ENCODE measurements at regions not wholly inside any gene's neighbourhood (a gene's known extent, or its start where the extent isn't known, plus 50 kb on each side); places are given as distances from the start of the nearest gene placed in this dataset.

DNA sequence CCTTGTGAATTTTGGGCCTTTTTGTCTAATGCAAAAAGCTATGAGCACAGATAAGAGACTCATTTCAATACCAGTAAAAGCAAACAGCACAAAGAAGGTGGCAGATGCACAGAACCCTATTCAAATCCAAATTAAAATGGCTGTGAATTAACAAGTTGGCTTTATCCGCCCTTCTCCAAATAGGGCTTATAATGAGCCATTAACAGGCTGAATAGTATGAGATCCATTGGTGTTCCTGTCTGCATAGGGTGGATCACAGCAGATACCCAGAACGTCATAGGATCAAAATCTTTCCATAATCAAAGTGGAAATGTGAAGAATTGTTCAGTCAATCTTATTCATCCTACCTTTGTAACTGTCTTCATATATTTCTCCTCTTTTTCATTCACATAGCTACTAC lies 282.4 kb upstream of the UMPS start:
- TF ChIP-seq SUZ12 (IDR thresholded peaks at IDR 0.05; ENCODE audit: extremely low read depth, insufficient read depth, insufficient read length) = no peak
- TF ChIP-seq ZNF274 (IDR thresholded peaks at IDR 0.05; ENCODE audit: low read depth, low read length) = no peak
- no peak for TF ChIP-seq YY1 (IDR thresholded peaks at IDR 0.05; ENCODE audit: insufficient read depth, insufficient read length)
- H3K36me3 ChIP-seq (ENCODE audit: insufficient read depth, insufficient read length, low read length) = no peaks in the 10 kb centered on the region
- H3K27me3 ChIP-seq (ENCODE audit: insufficient read depth, insufficient read length) = no peaks in the 10 kb centered on the region

DNA sequence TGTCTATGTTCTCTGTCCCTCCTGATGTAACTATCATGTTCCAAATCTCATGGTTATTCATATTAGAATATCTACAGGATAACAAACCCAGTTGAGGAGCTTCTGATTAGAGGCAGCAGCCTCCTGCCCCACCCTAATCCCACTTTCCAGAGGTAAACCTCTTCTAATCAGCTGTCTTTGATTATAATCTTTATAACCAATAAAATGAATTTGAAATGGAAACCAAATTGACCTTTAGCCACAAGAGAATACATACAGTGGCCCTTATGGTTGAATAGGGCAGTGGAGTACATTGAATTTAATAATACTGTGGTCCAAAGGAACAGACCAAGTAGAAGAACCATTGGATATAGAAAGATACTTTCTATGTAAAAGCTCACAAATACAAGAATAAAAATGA lies 281.3 kb upstream of the UMPS start:
- no peak for DNase-seq (ENCODE audit: low read depth, low spot score)
- Histone ChIP-seq H3K4me1 (ENCODE audit: insufficient read depth, insufficient read length) (no peaks in the 10 kb centered on the region), H3K9ac (ENCODE audit: insufficient read length, low read depth) (no peak overlapping the region)

More for the DNA sequence above, 282.4 kb upstream of the UMPS start:
- Histone ChIP-seq H3K9me3 (ENCODE audit: insufficient read depth, low read length) (no peaks in the 10 kb centered on the region), H3K4me1 (ENCODE audit: insufficient read depth, insufficient read length) (no peaks in the 10 kb centered on the region), H3K4me3 (ENCODE audit: insufficient read length, low read depth) (no peak overlapping the region), H3K9ac (ENCODE audit: insufficient read length, low read depth) (no peak overlapping the region)
- DNase-seq (ENCODE audit: low read depth, low spot score) = no peak

GRCh38 chr3:124450366-124450765 lies 279.9 kb upstream of the UMPS start:
- Histone ChIP-seq H3K4me1 (ENCODE audit: insufficient read depth, insufficient read length) (no peaks in the 10 kb centered on the region), H3K4me3 (ENCODE audit: insufficient read length, low read depth) (no peak overlapping the region), H3K9me3 (ENCODE audit: insufficient read depth, low read length) (no peaks in the 10 kb centered on the region), H3K36me3 (ENCODE audit: insufficient read depth, insufficient read length, low read length) (no peaks in the 10 kb centered on the region), H3K9ac (ENCODE audit: insufficient read length, low read depth) (no peak overlapping the region), H3K27me3 (ENCODE audit: insufficient read depth, insufficient read length) (no peaks in the 10 kb centered on the region)
- DNase-seq (ENCODE audit: low read depth, low spot score) = no peak
- TF ChIP-seq YY1 (IDR thresholded peaks at IDR 0.05; ENCODE audit: insufficient read depth, insufficient read length) = no peak
- no peak for TF ChIP-seq ZNF274 (IDR thresholded peaks at IDR 0.05; ENCODE audit: low read depth, low read length)
- no peak for TF ChIP-seq SUZ12 (IDR thresholded peaks at IDR 0.05; ENCODE audit: extremely low read depth, insufficient read depth, insufficient read length)

More for the DNA sequence above, 281.3 kb upstream of the UMPS start:
- Histone ChIP-seq H3K36me3 (ENCODE audit: insufficient read depth, insufficient read length, low read length) (no peaks in the 10 kb centered on the region), H3K27me3 (ENCODE audit: insufficient read depth, insufficient read length) (no peaks in the 10 kb centered on the region), H3K9me3 (ENCODE audit: insufficient read depth, low read length) (no peaks in the 10 kb centered on the region), H3K4me3 (ENCODE audit: insufficient read length, low read depth) (no peak overlapping the region)
- TF ChIP-seq ZNF274 (IDR thresholded peaks at IDR 0.05; ENCODE audit: low read depth, low read length) (no peak), YY1 (IDR thresholded peaks at IDR 0.05; ENCODE audit: insufficient read depth, insufficient read length) (no peak), SUZ12 (IDR thresholded peaks at IDR 0.05; ENCODE audit: extremely low read depth, insufficient read depth, insufficient read length) (no peak)

GRCh38 chr3:124451630-124452317 lies 278.5 kb upstream of the UMPS start:
- DNase-seq (ENCODE audit: low read depth, low spot score) = no peak
- Histone ChIP-seq H3K4me3 (ENCODE audit: insufficient read length, low read depth) (no peak overlapping the region), H3K4me1 (ENCODE audit: insufficient read depth, insufficient read length) (no peaks in the 10 kb centered on the region), H3K27me3 (ENCODE audit: insufficient read depth, insufficient read length) (no peaks in the 10 kb centered on the region), H3K36me3 (ENCODE audit: insufficient read depth, insufficient read length, low read length) (no peaks in the 10 kb centered on the region), H3K9ac (ENCODE audit: insufficient read length, low read depth) (no peak overlapping the region), H3K9me3 (ENCODE audit: insufficient read depth, low read length) (no peaks in the 10 kb centered on the region)
- no peak for TF ChIP-seq ZNF274 (IDR thresholded peaks at IDR 0.05; ENCODE audit: low read depth, low read length)
- TF ChIP-seq SUZ12 (IDR thresholded peaks at IDR 0.05; ENCODE audit: extremely low read depth, insufficient read depth, insufficient read length) = no peak
- TF ChIP-seq YY1 (IDR thresholded peaks at IDR 0.05; ENCODE audit: insufficient read depth, insufficient read length) = no peak

GRCh38 chr3:124453189-124453588 lies 277.1 kb upstream of the UMPS start:
- no peak for DNase-seq (ENCODE audit: low read depth, low spot score)
- Histone ChIP-seq H3K4me1 (ENCODE audit: insufficient read depth, insufficient read length) (no peaks in the 10 kb centered on the region), H3K9me3 (ENCODE audit: insufficient read depth, low read length) (no peaks in the 10 kb centered on the region), H3K36me3 (ENCODE audit: insufficient read depth, insufficient read length, low read length) (no peaks in the 10 kb centered on the region), H3K9ac (ENCODE audit: insufficient read length, low read depth) (no peak overlapping the region), H3K27me3 (ENCODE audit: insufficient read depth, insufficient read length) (no peaks in the 10 kb centered on the region), H3K4me3 (ENCODE audit: insufficient read length, low read depth) (no peak overlapping the region)
- TF ChIP-seq YY1 (IDR thresholded peaks at IDR 0.05; ENCODE audit: insufficient read depth, insufficient read length) (no peak), ZNF274 (IDR thresholded peaks at IDR 0.05; ENCODE audit: low read depth, low read length) (no peak), SUZ12 (IDR thresholded peaks at IDR 0.05; ENCODE audit: extremely low read depth, insufficient read depth, insufficient read length) (no peak)

- Histone ChIP-seq H3K4me1 (ENCODE audit: insufficient read depth, insufficient read length) (no peaks in the 10 kb centered on the region), H3K4me3 (ENCODE audit: insufficient read length, low read depth) (no peak overlapping the region), H3K9me3 (ENCODE audit: insufficient read depth, low read length) (no peaks in the 10 kb centered on the region), H3K27me3 (ENCODE audit: insufficient read depth, insufficient read length) (no peaks in the 10 kb centered on the region), H3K36me3 (ENCODE audit: insufficient read depth, insufficient read length, low read length) (no peaks in the 10 kb centered on the region), H3K9ac (ENCODE audit: insufficient read length, low read depth) (no peak overlapping the region)
- TF ChIP-seq ZNF274 (IDR thresholded peaks at IDR 0.05; ENCODE audit: low read depth, low read length) (no peak), SUZ12 (IDR thresholded peaks at IDR 0.05; ENCODE audit: extremely low read depth, insufficient read depth, insufficient read length) (no peak), YY1 (IDR thresholded peaks at IDR 0.05; ENCODE audit: insufficient read depth, insufficient read length) (no peak)
- no peak for DNase-seq (ENCODE audit: low read depth, low spot score)
Observed at GRCh38 chr3:124455891-124456290, 274.4 kb upstream of the UMPS start.

- H3K27me3 ChIP-seq (ENCODE audit: insufficient read depth, insufficient read length) = no peaks in the 10 kb centered on the region
- TF ChIP-seq ZNF274 (IDR thresholded peaks at IDR 0.05; ENCODE audit: low read depth, low read length) (no peak), SUZ12 (IDR thresholded peaks at IDR 0.05; ENCODE audit: extremely low read depth, insufficient read depth, insufficient read length) (no peak), YY1 (IDR thresholded peaks at IDR 0.05; ENCODE audit: insufficient read depth, insufficient read length) (no peak)
- H3K4me3 ChIP-seq (ENCODE audit: insufficient read length, low read depth) = no peak overlapping the region
- H3K36me3 ChIP-seq (ENCODE audit: insufficient read depth, insufficient read length, low read length) = no peaks in the 10 kb centered on the region
- no peaks in the 10 kb centered on the region for H3K4me1 ChIP-seq (ENCODE audit: insufficient read depth, insufficient read length)
- no peaks in the 10 kb centered on the region for H3K9me3 ChIP-seq (ENCODE audit: insufficient read depth, low read length)
- no peak overlapping the region for H3K9ac ChIP-seq (ENCODE audit: insufficient read length, low read depth)
- DNase-seq (ENCODE audit: low read depth, low spot score) = no peak
Observed at GRCh38 chr3:124456506-124456905, 273.7 kb upstream of the UMPS start.
